GM23338 (cell line): ENCODE measurements at regions not wholly inside any gene's neighbourhood (a gene's known extent, or its start where the extent isn't known, plus 50 kb on each side); places are given as distances from the start of the nearest gene placed in this dataset.

ENCODE experiments used
- ATAC-seq: fragments of 200-7000 bp; cut with Tn5 transposase; 3 replicates; pipeline ENCODE4 v1.9.1; 2020
- DNase-seq: peaks from one replicate; pipeline ENCODE4 v3.0.0-alpha.2; 2015; ENCODE audit warnings: low spot score
- H2AFZ ChIP-seq: fragments of 200-600 bp; sonication (generic); 2 replicates; pipeline ENCODE4 v1.8.0; 2016; ENCODE audit warnings: antibody characterized with exemption, mild to moderate bottlenecking, moderate library complexity
- H3F3A ChIP-seq: fragments of 200-600 bp; sonication (generic); replicated peaks from 2 replicates; pipeline ENCODE4 v1.8.0; 2017; ENCODE audit warnings: antibody characterized with exemption, mixed run types, low read depth
- H3K27ac ChIP-seq: fragments of 200-600 bp; sonication (generic); 2 replicates; pipeline ENCODE4 v1.6.1; 2016; ENCODE audit warnings: low read depth
- H3K27me3 ChIP-seq: fragments of 200-600 bp; sonication (generic); 2 replicates; pipeline ENCODE4 v1.8.0; 2016; ENCODE audit warnings: mild to moderate bottlenecking, mixed run types, moderate library complexity; ENCODE audit not compliant: insufficient read depth
- H3K36me3 ChIP-seq: fragments of 200-600 bp; sonication (generic); 2 replicates; pipeline ENCODE4 v1.8.0; 2016; ENCODE audit warnings: mild to moderate bottlenecking; ENCODE audit not compliant: insufficient read depth
- H3K4me1 ChIP-seq: fragments of 200-600 bp; sonication (generic); 2 replicates; pipeline ENCODE4 v1.8.0; 2016; ENCODE audit warnings: mild to moderate bottlenecking, moderate library complexity; ENCODE audit not compliant: insufficient read depth
- H3K4me2 ChIP-seq: fragments of 200-600 bp; sonication (generic); 2 replicates; pipeline ENCODE4 v1.7.1; 2017; ENCODE audit warnings: mixed run types
- H3K4me3 ChIP-seq: fragments of 200-600 bp; sonication (generic); 2 replicates; pipeline ENCODE4 v1.6.1; 2016; ENCODE audit warnings: mixed run types
- H3K79me2 ChIP-seq: fragments of 200-600 bp; sonication (generic); replicated peaks from 2 replicates; pipeline ENCODE4 v1.8.0; 2017; ENCODE audit warnings: mild to moderate bottlenecking; ENCODE audit not compliant: insufficient read depth
- H3K9me2 ChIP-seq: fragments of 200-600 bp; sonication (generic); 2 replicates; pipeline ENCODE4 v1.8.0; 2017; ENCODE audit not compliant: insufficient read depth
- H4K20me1 ChIP-seq: fragments of 200-600 bp; sonication (generic); replicated peaks from 2 replicates; pipeline ENCODE4 v1.8.0; 2017; ENCODE audit warnings: mild to moderate bottlenecking; ENCODE audit not compliant: insufficient read depth
- H3K27ac Mint-ChIP-seq: 2 replicates; pipeline ENCODE4 v1.8.0; 2020; ENCODE audit warnings: inconsistent platforms, mild to moderate bottlenecking, moderate library complexity, mixed read lengths
- H3K27me3 Mint-ChIP-seq: 3 replicates; pipeline ENCODE4 v1.8.0; 2022; ENCODE audit warnings: low read depth, mild to moderate bottlenecking, moderate library complexity, mixed read lengths, inconsistent platforms; ENCODE audit not compliant: insufficient read depth, poor library complexity
- H3K36me3 Mint-ChIP-seq: 3 replicates; pipeline ENCODE4 v1.8.0; 2021; ENCODE audit warnings: low read depth, mild to moderate bottlenecking, inconsistent platforms, moderate library complexity, mixed read lengths
- H3K4me1 Mint-ChIP-seq: 3 replicates; pipeline ENCODE4 v1.8.0; 2020; ENCODE audit warnings: mild to moderate bottlenecking, inconsistent platforms, mixed read lengths
- H3K4me3 Mint-ChIP-seq: 3 replicates; pipeline ENCODE4 v1.8.0; 2021; ENCODE audit warnings: moderate library complexity, mild to moderate bottlenecking, inconsistent platforms, mixed read lengths
- H3K9me3 Mint-ChIP-seq: 3 replicates; pipeline ENCODE4 v1.8.0; 2020; ENCODE audit warnings: moderate library complexity, mild to moderate bottlenecking, inconsistent platforms, mixed read lengths
- CREB1 ChIP-seq: fragments of 250-450 bp; sonication (Bioruptor Pico); IDR thresholded peaks from 2 replicates; pipeline ENCODE4 v1.5.0; 2020; ENCODE audit warnings: low read depth, mild to moderate bottlenecking, moderate library complexity
- CTCF ChIP-seq, 2 experiments: fragments of 200-600 bp in 1 of 2; sonication (generic) in 1 of 2; conservative IDR thresholded peaks; 2 replicates each; pipeline versions ENCODE4 v1.5.1 to v1.6.1; 2016 to 2017; ENCODE audit warnings: antibody characterized with exemption in 2 of 2, low read depth in 2 of 2, mild to moderate bottlenecking in 2 of 2, moderate library complexity in 1 of 2
- ETS1 ChIP-seq: IDR thresholded peaks from 2 replicates; pipeline ENCODE4 v1.6.1; 2016; ENCODE audit warnings: antibody characterized with exemption
- EZH2 ChIP-seq: fragments of 200-600 bp; sonication (generic); IDR thresholded peaks from one replicate; pipeline ENCODE4 v1.8.0; 2017; ENCODE audit warnings: antibody characterized with exemption, mild to moderate bottlenecking, low read depth; ENCODE audit not compliant: unreplicated experiment
- EZH2phosphoT487 ChIP-seq: fragments of 200-600 bp; sonication (generic); IDR thresholded peaks from one replicate; pipeline ENCODE4 v1.8.1; 2018; ENCODE audit warnings: antibody characterized with exemption; ENCODE audit not compliant: unreplicated experiment
- JUNB ChIP-seq: IDR thresholded peaks from one replicate; pipeline ENCODE4 v1.6.1; 2016; ENCODE audit warnings: antibody characterized with exemption; ENCODE audit not compliant: unreplicated experiment
- NANOG ChIP-seq: IDR thresholded peaks from 2 replicates; pipeline ENCODE4 v1.6.1; 2016; ENCODE audit warnings: antibody characterized with exemption, borderline replicate concordance
- POLR2AphosphoS5 ChIP-seq: IDR thresholded peaks from 2 replicates; pipeline ENCODE4 v1.6.1; 2016; ENCODE audit warnings: antibody characterized with exemption, low read depth
- STAT1 ChIP-seq: IDR thresholded peaks from one replicate; pipeline ENCODE4 v1.6.1; 2016; ENCODE audit warnings: antibody characterized with exemption; ENCODE audit not compliant: unreplicated experiment
- ZNF114 ChIP-seq: fragments of 250-450 bp; sonication (Bioruptor Pico); IDR thresholded peaks from 2 replicates; pipeline ENCODE4 v1.5.0; 2020; ENCODE audit warnings: mild to moderate bottlenecking, moderate library complexity
- ZNF331 ChIP-seq: fragments of 250-450 bp; sonication (Bioruptor Pico); IDR thresholded peaks from 2 replicates; pipeline ENCODE4 v1.5.0; 2020; ENCODE audit warnings: low read depth, mild to moderate bottlenecking, moderate library complexity
- ZNF462 ChIP-seq: fragments of 250-450 bp; sonication (Bioruptor Pico); IDR thresholded peaks from 2 replicates; pipeline ENCODE4 v1.5.0; 2020; ENCODE audit warnings: mild to moderate bottlenecking, moderate library complexity
- TF ChIP-seq, protein P1 (sequence below): IDR thresholded peaks from one replicate; pipeline ENCODE4 v1.6.1; 2018; ENCODE audit warnings: antibody characterized with exemption; ENCODE audit not compliant: unreplicated experiment

- H3K9me2 ChIP-seq, result peaks cover 10% of the 10 kb centered on the region; the same call in 1 of the 2 replicates
- no peak overlapping the region for H3K4me3 ChIP-seq
- Mint-ChIP-seq H3K27me3 (no peaks in the 10 kb centered on the region), H3K9me3 (no peaks in the 10 kb centered on the region), H3K27ac (no peak overlapping the region), H3K4me3 (no peak overlapping the region), H3K36me3 (no peaks in the 10 kb centered on the region), H3K4me1 (no peaks in the 10 kb centered on the region)
- no peaks in the 10 kb centered on the region for H3K4me1 ChIP-seq
- H4K20me1 ChIP-seq, result no peaks in the 10 kb centered on the region
- H3K36me3 ChIP-seq, result no peaks in the 10 kb centered on the region
- no peak for DNase-seq
- H2AFZ ChIP-seq, result peak overlapping the region; percentile 47; the same call in 1 of the 2 replicates
- no peak overlapping the region for H3K27ac ChIP-seq
- no peaks in the 10 kb centered on the region for H3K79me2 ChIP-seq
- no peak overlapping the region for H3K4me2 ChIP-seq
- no peak for ATAC-seq
- no peaks in the 10 kb centered on the region for H3K27me3 ChIP-seq
- TF ChIP-seq JUNB (no peak), CTCF (conservative IDR thresholded peaks at IDR 0.05; ENCODE audit: low read depth in 2 of 2) (no peak), EZH2 (no peak), POLR2AphosphoS5 (no peak), EZH2phosphoT487 (no peak), ZNF462 (CRISPR knock-in tag) (no peak), NANOG (no peak), STAT1 (no peak), ETS1 (no peak), ZNF114 (CRISPR knock-in tag) (no peak), CREB1 (CRISPR knock-in tag) (no peak), ZNF331 (CRISPR knock-in tag) (no peak)
- TF ChIP-seq, protein P1, sequence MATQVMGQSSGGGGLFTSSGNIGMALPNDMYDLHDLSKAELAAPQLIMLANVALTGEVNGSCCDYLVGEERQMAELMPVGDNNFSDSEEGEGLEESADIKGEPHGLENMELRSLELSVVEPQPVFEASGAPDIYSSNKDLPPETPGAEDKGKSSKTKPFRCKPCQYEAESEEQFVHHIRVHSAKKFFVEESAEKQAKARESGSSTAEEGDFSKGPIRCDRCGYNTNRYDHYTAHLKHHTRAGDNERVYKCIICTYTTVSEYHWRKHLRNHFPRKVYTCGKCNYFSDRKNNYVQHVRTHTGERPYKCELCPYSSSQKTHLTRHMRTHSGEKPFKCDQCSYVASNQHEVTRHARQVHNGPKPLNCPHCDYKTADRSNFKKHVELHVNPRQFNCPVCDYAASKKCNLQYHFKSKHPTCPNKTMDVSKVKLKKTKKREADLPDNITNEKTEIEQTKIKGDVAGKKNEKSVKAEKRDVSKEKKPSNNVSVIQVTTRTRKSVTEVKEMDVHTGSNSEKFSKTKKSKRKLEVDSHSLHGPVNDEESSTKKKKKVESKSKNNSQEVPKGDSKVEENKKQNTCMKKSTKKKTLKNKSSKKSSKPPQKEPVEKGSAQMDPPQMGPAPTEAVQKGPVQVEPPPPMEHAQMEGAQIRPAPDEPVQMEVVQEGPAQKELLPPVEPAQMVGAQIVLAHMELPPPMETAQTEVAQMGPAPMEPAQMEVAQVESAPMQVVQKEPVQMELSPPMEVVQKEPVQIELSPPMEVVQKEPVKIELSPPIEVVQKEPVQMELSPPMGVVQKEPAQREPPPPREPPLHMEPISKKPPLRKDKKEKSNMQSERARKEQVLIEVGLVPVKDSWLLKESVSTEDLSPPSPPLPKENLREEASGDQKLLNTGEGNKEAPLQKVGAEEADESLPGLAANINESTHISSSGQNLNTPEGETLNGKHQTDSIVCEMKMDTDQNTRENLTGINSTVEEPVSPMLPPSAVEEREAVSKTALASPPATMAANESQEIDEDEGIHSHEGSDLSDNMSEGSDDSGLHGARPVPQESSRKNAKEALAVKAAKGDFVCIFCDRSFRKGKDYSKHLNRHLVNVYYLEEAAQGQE, result no peak
- H3F3A ChIP-seq, result no peaks in the 10 kb centered on the region
Measured at GRCh38 chr1:244137276-244137675, 86.2 kb downstream of the ZBTB18 start.
